COLO668 (cell line): ENCODE measurements at regions not wholly inside any gene's neighbourhood (a gene's known extent, or its start where the extent isn't known, plus 50 kb on each side); places are given as distances from the start of the nearest gene placed in this dataset.
"Not testable (repeated sequence)": the region's sequence is repeated elsewhere in the genome, so short reads cannot be mapped to it uniquely, and the experiment has no call there.

Experiments
- DNase-seq: peaks from one replicate; lab custom pipeline; 2025; ENCODE audit not compliant: unreplicated experiment; lab: John Stamatoyannopoulos, UW

- no peak for DNase-seq
Measured at GRCh38 chr16:75983741-75984381, 257.6 kb upstream of the CPHXL start.

GRCh38 chr16:75987323-75987722, 261.0 kb upstream of the CPHXL start:
- no peak for DNase-seq

- DNase-seq, result no peak
Measured at GRCh38 chr16:75996491-75996890, 270.2 kb upstream of the CPHXL start.

GRCh38 chr16:75997606-75998005, 271.3 kb upstream of the CPHXL start:
- DNase-seq, result no peak

GRCh38 chr16:76007645-76008044, 269.6 kb upstream of the CNTNAP4 start:
- DNase-seq, result no peak

GRCh38 chr16:76023835-76024234, 253.4 kb upstream of the CNTNAP4 start:
- no peak for DNase-seq

GRCh38 chr16:76035689-76036088, 241.5 kb upstream of the CNTNAP4 start:
- DNase-seq, result no peak

GRCh38 chr16:76038097-76038496, 239.1 kb upstream of the CNTNAP4 start:
- no peak for DNase-seq

GRCh38 chr16:76052725-76053124, 224.5 kb upstream of the CNTNAP4 start:
- no peak for DNase-seq

GRCh38 chr16:76059186-76059585, 218.0 kb upstream of the CNTNAP4 start:
- no peak for DNase-seq

GRCh38 chr16:76059701-76060100, 217.5 kb upstream of the CNTNAP4 start:
- no peak for DNase-seq

GRCh38 chr16:76071690-76072089, 205.5 kb upstream of the CNTNAP4 start:
- DNase-seq, result no peak

GRCh38 chr16:76081967-76082366, 195.2 kb upstream of the CNTNAP4 start:
- no peak for DNase-seq

- no peak for DNase-seq
Measured at GRCh38 chr16:76106647-76107046, 170.6 kb upstream of the CNTNAP4 start.

GRCh38 chr16:76108460-76108859, 168.7 kb upstream of the CNTNAP4 start:
- no peak for DNase-seq

GRCh38 chr16:76114681-76115080, 162.5 kb upstream of the CNTNAP4 start:
- no peak for DNase-seq

GRCh38 chr16:76118344-76118743, 158.9 kb upstream of the CNTNAP4 start:
- no peak for DNase-seq

GRCh38 chr16:76121636-76122035, 155.6 kb upstream of the CNTNAP4 start:
- no peak for DNase-seq

- no peak for DNase-seq
Measured at GRCh38 chr16:76123966-76124365, 153.2 kb upstream of the CNTNAP4 start.

GRCh38 chr16:76125871-76126270, 151.3 kb upstream of the CNTNAP4 start:
- DNase-seq, result no peak

GRCh38 chr16:76138056-76138455, 139.1 kb upstream of the CNTNAP4 start:
- DNase-seq, result not testable (repeated sequence)

GRCh38 chr16:76157629-76158028, 119.6 kb upstream of the CNTNAP4 start:
- DNase-seq, result no peak

GRCh38 chr16:76162046-76162445, 115.2 kb upstream of the CNTNAP4 start:
- DNase-seq, result no peak
